ENCODE measurements at regions not wholly inside any gene's neighbourhood (a gene's known extent, or its start where the extent isn't known, plus 50 kb on each side); places are given as distances from the start of the nearest gene placed in this dataset.

- no peak for DNase-seq
Measured at GRCh38 chr17:72511242-72511641, 390.4 kb downstream of the SOX9 start.

- no peak for DNase-seq
Measured at GRCh38 chr17:72511874-72512273, 391.1 kb downstream of the SOX9 start.

GRCh38 chr17:72512649-72513556 is 392.1 kb downstream of the SOX9 start:
- DNase-seq, result no peak

- no peak for DNase-seq
Measured at GRCh38 chr17:72514321-72514861, 393.6 kb downstream of the SOX9 start.

- peak; percentile 79 for DNase-seq
Measured at GRCh38 chr17:72514891-72515290, 394.1 kb downstream of the SOX9 start.

GRCh38 chr17:72515291-72516065 is 394.7 kb downstream of the SOX9 start:
- no peak for DNase-seq

- no peak for DNase-seq
Measured at GRCh38 chr17:72516772-72517399, 396.1 kb downstream of the SOX9 start.

- no peak for DNase-seq
Measured at GRCh38 chr17:72517413-72518158, 396.8 kb downstream of the SOX9 start.

GRCh38 chr17:72518159-72518732 is 397.4 kb downstream of the SOX9 start:
- DNase-seq, result no peak

- no peak for DNase-seq
Measured at GRCh38 chr17:72518753-72519597, 398.2 kb downstream of the SOX9 start.

GRCh38 chr17:72519598-72519936 is 398.7 kb downstream of the SOX9 start:
- DNase-seq, result no peak

- DNase-seq, result no peak
Measured at GRCh38 chr17:72520665-72521303, 400.0 kb downstream of the SOX9 start.

GRCh38 chr17:72523491-72523890 is 402.7 kb downstream of the SOX9 start:
- DNase-seq, result no peak

GRCh38 chr17:72525225-72526015 is 404.6 kb downstream of the SOX9 start:
- no peak for DNase-seq

GRCh38 chr17:72526769-72527168 is 405.9 kb downstream of the SOX9 start:
- no peak for DNase-seq

- DNase-seq, result no peak
Measured at GRCh38 chr17:72527789-72528188, 407.0 kb downstream of the SOX9 start.

- DNase-seq, result no peak
Measured at GRCh38 chr17:72528683-72529082, 407.9 kb downstream of the SOX9 start.

GRCh38 chr17:72529386-72529785 is 408.6 kb downstream of the SOX9 start:
- DNase-seq, result no peak

GRCh38 chr17:72530454-72530853 is 409.6 kb downstream of the SOX9 start:
- DNase-seq, result no peak

- DNase-seq, result no peak
Measured at GRCh38 chr17:72531729-72532128, 410.9 kb downstream of the SOX9 start.
